Epithelial cell of esophagus (primary cell): ENCODE measurements at regions not wholly inside any gene's neighbourhood (a gene's known extent, or its start where the extent isn't known, plus 50 kb on each side); places are given as distances from the start of the nearest gene placed in this dataset.

ENCODE experiments used
- DNase-seq: peaks from one replicate; pipeline ENCODE4 v3.0.0; 2010; ENCODE audit warnings: low read depth
- H3K4me3 ChIP-seq: 2 replicates; pipeline ENCODE4 v1.5.1; 2011; ENCODE audit warnings: mild to moderate bottlenecking, low read length, control low read depth
- CTCF ChIP-seq: IDR thresholded peaks from 2 replicates; pipeline ENCODE4 v1.5.1; 2011; ENCODE audit warnings: low read depth, mild to moderate bottlenecking, low read length, control low read depth, inconsistent platforms; ENCODE audit not compliant: insufficient read depth; ENCODE audit errors: missing control alignments

GRCh38 chr18:38460657-38461056, 895.1 kb upstream of the CELF4 start:
- TF ChIP-seq CTCF, result no peak
- no peak for DNase-seq
- H3K4me3 ChIP-seq, result no peak overlapping the region

GRCh38 chr18:38459131-38459994, 893.8 kb upstream of the CELF4 start:
- no peak for DNase-seq
- H3K4me3 ChIP-seq, result no peak overlapping the region
- TF ChIP-seq CTCF, result no peak

GRCh38 chr18:38458698-38459097, 893.1 kb upstream of the CELF4 start:
- no peak overlapping the region for H3K4me3 ChIP-seq
- no peak for TF ChIP-seq CTCF
- no peak for DNase-seq

- H3K4me3 ChIP-seq, result no peak overlapping the region
- DNase-seq, result no peak
- TF ChIP-seq CTCF, result no peak
These were observed 890.7 kb upstream of the CELF4 start for GRCh38 chr18:38456253-38456652.

- no peak for TF ChIP-seq CTCF
- no peak for DNase-seq
- H3K4me3 ChIP-seq, result no peak overlapping the region
These were observed 889.3 kb upstream of the CELF4 start for GRCh38 chr18:38454764-38455469.

GRCh38 chr18:38453880-38454279, 888.3 kb upstream of the CELF4 start:
- no peak for DNase-seq
- no peak for TF ChIP-seq CTCF
- no peak overlapping the region for H3K4me3 ChIP-seq
